OCI-LY1 (cell line): ENCODE measurements at regions not wholly inside any gene's neighbourhood (a gene's known extent, or its start where the extent isn't known, plus 50 kb on each side); places are given as distances from the start of the nearest gene placed in this dataset.

ENCODE experiments used
- H2AFZ ChIP-seq: fragments of 200-600 bp; sonication (generic), shearing (Covaris generic); 2 replicates; pipeline ENCODE4 v1.6.0; 2014; ENCODE audit warnings: antibody characterized with exemption, mild to moderate bottlenecking, low read length
- H3F3A ChIP-seq: fragments of 200-600 bp; sonication (generic), shearing (Covaris generic); 2 replicates; pipeline ENCODE4 v1.6.0; 2014; ENCODE audit warnings: mild to moderate bottlenecking, antibody characterized with exemption, low read length, moderate library complexity; ENCODE audit not compliant: insufficient read depth
- H3K27ac ChIP-seq: fragments of 200-600 bp; sonication (generic); 2 replicates; pipeline ENCODE4 v1.5.1; 2014; ENCODE audit warnings: low read length, mixed run types, mild to moderate bottlenecking, low read depth; ENCODE audit not compliant: poor library complexity, severe bottlenecking
- H3K27me3 ChIP-seq: fragments of 200-600 bp; sonication (generic); 2 replicates; pipeline ENCODE4 v1.6.0; 2014; ENCODE audit warnings: antibody characterized with exemption, mild to moderate bottlenecking, low read length, moderate library complexity; ENCODE audit not compliant: insufficient read depth
- H3K36me3 ChIP-seq: fragments of 200-600 bp; sonication (generic); 2 replicates; pipeline ENCODE4 v1.6.1; 2014; ENCODE audit warnings: mild to moderate bottlenecking, antibody characterized with exemption, low read length, moderate library complexity, mixed read lengths; ENCODE audit not compliant: insufficient read depth
- H3K4me1 ChIP-seq: fragments of 200-600 bp; sonication (generic); 2 replicates; pipeline ENCODE4 v1.5.1; 2014; ENCODE audit warnings: mild to moderate bottlenecking, low read length, moderate library complexity; ENCODE audit not compliant: insufficient read depth, severe bottlenecking
- H3K4me2 ChIP-seq: fragments of 200-600 bp; sonication (generic), shearing (Covaris generic); 2 replicates; pipeline ENCODE4 v1.6.1; 2014; ENCODE audit warnings: low read length
- H3K4me3 ChIP-seq: fragments of 200-600 bp; sonication (generic); 2 replicates; pipeline ENCODE4 v1.5.1; 2014; ENCODE audit warnings: low read length, low read depth, mild to moderate bottlenecking, mixed read lengths; ENCODE audit not compliant: poor library complexity, severe bottlenecking
- H3K79me2 ChIP-seq: fragments of 200-600 bp; shearing (Covaris generic); 2 replicates; pipeline ENCODE4 v1.6.1; 2016; ENCODE audit warnings: mixed run types, low read length, mixed read lengths; ENCODE audit not compliant: insufficient read depth
- H3K9ac ChIP-seq: fragments of 200-600 bp; sonication (generic), shearing (Covaris generic); 2 replicates; pipeline ENCODE4 v1.6.1; 2014; ENCODE audit warnings: mild to moderate bottlenecking, low read length, mixed read lengths
- H3K9me2 ChIP-seq: fragments of 200-600 bp; sonication (generic), shearing (Covaris generic); 2 replicates; pipeline ENCODE4 v1.6.1; 2014; ENCODE audit warnings: low read depth, mild to moderate bottlenecking, low read length, mixed read lengths
- H3K9me3 ChIP-seq: fragments of 200-600 bp; shearing (Covaris generic); 2 replicates; pipeline ENCODE4 v1.6.1; 2014; ENCODE audit warnings: low read length, mixed read lengths
- H4K20me1 ChIP-seq: fragments of 200-600 bp; sonication (generic), shearing (Covaris generic); 2 replicates; pipeline ENCODE4 v1.6.0; 2016; ENCODE audit warnings: mild to moderate bottlenecking, low read length; ENCODE audit not compliant: insufficient read depth
- CTCF ChIP-seq: fragments of 200-600 bp; sonication (generic), shearing (Covaris generic); IDR thresholded peaks from 2 replicates; pipeline ENCODE4 v1.5.1; 2017; ENCODE audit warnings: mild to moderate bottlenecking, antibody characterized with exemption, low read length, moderate library complexity, mixed read lengths
- EZH2 ChIP-seq: fragments of 200-600 bp; sonication (generic), shearing (Covaris generic); IDR thresholded peaks from 2 replicates; pipeline ENCODE4 v1.8.0; 2017; ENCODE audit warnings: borderline replicate concordance, mixed run types, mild to moderate bottlenecking, antibody characterized with exemption, low read length, moderate library complexity, mixed read lengths

GRCh38 chr2:39604866-39605265, 60.9 kb upstream of the TMEM178A start:
- Histone ChIP-seq H2AFZ (no peak overlapping the region), H3K27ac (no peak overlapping the region), H3K36me3 (no peaks in the 10 kb centered on the region), H3K9me3 (no peaks in the 10 kb centered on the region), H3K27me3 (no peaks in the 10 kb centered on the region), H3K9me2 (no peaks in the 10 kb centered on the region), H3K4me1 (no peaks in the 10 kb centered on the region), H4K20me1 (no peaks in the 10 kb centered on the region), H3F3A (no peaks in the 10 kb centered on the region), H3K4me2 (no peak overlapping the region), H3K9ac (no peak overlapping the region), H3K4me3 (no peak overlapping the region), H3K79me2 (no peaks in the 10 kb centered on the region)
- TF ChIP-seq CTCF (no peak), EZH2 (no peak)

GRCh38 chr2:39606585-39606984, 59.1 kb upstream of the TMEM178A start:
- no peaks in the 10 kb centered on the region for H3F3A ChIP-seq
- no peak overlapping the region for H3K4me2 ChIP-seq
- H3K79me2 ChIP-seq: no peaks in the 10 kb centered on the region
- no peaks in the 10 kb centered on the region for H3K4me1 ChIP-seq
- H3K36me3 ChIP-seq: no peaks in the 10 kb centered on the region
- no peak overlapping the region for H3K4me3 ChIP-seq
- H4K20me1 ChIP-seq: no peaks in the 10 kb centered on the region
- no peak overlapping the region for H3K9ac ChIP-seq
- H2AFZ ChIP-seq: no peak overlapping the region
- TF ChIP-seq EZH2: no peak
- TF ChIP-seq CTCF: no peak
- H3K9me3 ChIP-seq: no peaks in the 10 kb centered on the region
- H3K9me2 ChIP-seq: no peaks in the 10 kb centered on the region
- H3K27me3 ChIP-seq: no peaks in the 10 kb centered on the region
- no peak overlapping the region for H3K27ac ChIP-seq

GRCh38 chr2:39607538-39608262, 58.0 kb upstream of the TMEM178A start:
- no peaks in the 10 kb centered on the region for H4K20me1 ChIP-seq
- H3K79me2 ChIP-seq: no peaks in the 10 kb centered on the region
- no peaks in the 10 kb centered on the region for H3K36me3 ChIP-seq
- H3K4me1 ChIP-seq: no peaks in the 10 kb centered on the region
- H3K4me2 ChIP-seq: no peak overlapping the region
- TF ChIP-seq EZH2: no peak
- TF ChIP-seq CTCF: no peak
- no peaks in the 10 kb centered on the region for H3F3A ChIP-seq
- no peak overlapping the region for H3K4me3 ChIP-seq
- no peak overlapping the region for H3K27ac ChIP-seq
- H3K9ac ChIP-seq: no peak overlapping the region
- no peaks in the 10 kb centered on the region for H3K9me3 ChIP-seq
- H3K27me3 ChIP-seq: no peaks in the 10 kb centered on the region
- no peaks in the 10 kb centered on the region for H3K9me2 ChIP-seq
- H2AFZ ChIP-seq: no peak overlapping the region
